H1 (cell line): ENCODE measurements at regions not wholly inside any gene's neighbourhood (a gene's known extent, or its start where the extent isn't known, plus 50 kb on each side); places are given as distances from the start of the nearest gene placed in this dataset.

Experiments
- CEBPB ChIP-seq: IDR thresholded peaks from 2 replicates; pipeline ENCODE4 v1.6.1; 2012; ENCODE audit warnings: low read depth, low read length
- PHF8 ChIP-seq: fragments of 200-600 bp; sonication (generic); conservative IDR thresholded peaks from 2 replicates; pipeline ENCODE4 v1.7.1; 2012; ENCODE audit warnings: low read depth, mild to moderate bottlenecking, inconsistent platforms, low read length, moderate library complexity
- POLR2AphosphoS5 ChIP-seq: IDR thresholded peaks from 2 replicates; pipeline ENCODE4 v1.6.1; 2011; ENCODE audit warnings: low read depth, low read length
- TEAD4 ChIP-seq: IDR thresholded peaks from 2 replicates; pipeline ENCODE4 v1.6.1; 2012; ENCODE audit warnings: low read depth, low read length, inconsistent platforms, mixed read lengths
- TF ChIP-seq, protein P1 (sequence below), 3 experiments: IDR thresholded peaks; 1 replicate in 2 of 3; 2 replicates in 1 of 3; pipeline versions ENCODE4 v1.5.1 to v1.6.1; 2011; ENCODE audit warnings: low read length in 3 of 3, mild to moderate bottlenecking in 3 of 3, inconsistent platforms in 2 of 3, low read depth in 1 of 3, moderate library complexity in 1 of 3; ENCODE audit not compliant: insufficient read depth in 1 of 3; ENCODE audit errors: control extremely low read depth in 1 of 3

DNA sequence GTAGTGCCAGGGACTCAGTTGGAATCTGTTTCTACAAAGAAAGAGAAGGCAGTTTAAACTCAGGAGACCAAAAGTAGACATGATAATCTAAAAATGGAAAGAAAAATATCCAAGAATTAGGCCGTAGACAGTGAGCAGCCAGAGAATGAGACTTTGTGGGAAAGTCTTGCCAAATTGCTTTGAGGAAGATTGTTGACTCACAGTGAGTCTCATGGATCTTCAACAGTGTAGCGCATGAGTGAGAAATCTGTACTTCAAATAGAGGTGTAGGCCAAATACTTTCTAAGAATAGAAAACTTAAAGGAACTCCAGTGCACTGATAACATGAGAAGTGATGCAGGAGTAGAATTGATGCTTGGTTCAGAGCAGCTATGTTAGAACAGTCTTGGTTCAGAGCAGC, 284.5 kb downstream of the HTR1B start:
- TF ChIP-seq, protein P1, sequence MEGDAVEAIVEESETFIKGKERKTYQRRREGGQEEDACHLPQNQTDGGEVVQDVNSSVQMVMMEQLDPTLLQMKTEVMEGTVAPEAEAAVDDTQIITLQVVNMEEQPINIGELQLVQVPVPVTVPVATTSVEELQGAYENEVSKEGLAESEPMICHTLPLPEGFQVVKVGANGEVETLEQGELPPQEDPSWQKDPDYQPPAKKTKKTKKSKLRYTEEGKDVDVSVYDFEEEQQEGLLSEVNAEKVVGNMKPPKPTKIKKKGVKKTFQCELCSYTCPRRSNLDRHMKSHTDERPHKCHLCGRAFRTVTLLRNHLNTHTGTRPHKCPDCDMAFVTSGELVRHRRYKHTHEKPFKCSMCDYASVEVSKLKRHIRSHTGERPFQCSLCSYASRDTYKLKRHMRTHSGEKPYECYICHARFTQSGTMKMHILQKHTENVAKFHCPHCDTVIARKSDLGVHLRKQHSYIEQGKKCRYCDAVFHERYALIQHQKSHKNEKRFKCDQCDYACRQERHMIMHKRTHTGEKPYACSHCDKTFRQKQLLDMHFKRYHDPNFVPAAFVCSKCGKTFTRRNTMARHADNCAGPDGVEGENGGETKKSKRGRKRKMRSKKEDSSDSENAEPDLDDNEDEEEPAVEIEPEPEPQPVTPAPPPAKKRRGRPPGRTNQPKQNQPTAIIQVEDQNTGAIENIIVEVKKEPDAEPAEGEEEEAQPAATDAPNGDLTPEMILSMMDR (IDR thresholded peaks at IDR 0.05; ENCODE audit: control extremely low read depth in 1 of 3, insufficient read depth in 1 of 3, low read depth in 1 of 3, low read length in 3 of 3) = no peak
- TF ChIP-seq PHF8 (no peak), POLR2AphosphoS5 (no peak), TEAD4 (no peak), CEBPB (no peak)
